Brain microvascular endothelial cell (primary cell): ENCODE measurements at regions not wholly inside any gene's neighbourhood (a gene's known extent, or its start where the extent isn't known, plus 50 kb on each side); places are given as distances from the start of the nearest gene placed in this dataset.
"Not testable (repeated sequence)": the region's sequence is repeated elsewhere in the genome, so short reads cannot be mapped to it uniquely, and the experiment has no call there.

Experiments used
- DNase-seq: peaks from one replicate; pipeline ENCODE4 v3.0.0-alpha.2; 2020
- H3K27ac ChIP-seq: fragments of 250-450 bp; sonication (Bioruptor Pico); 2 replicates; pipeline ENCODE4 v1.5.1; 2020; ENCODE audit warnings: mild to moderate bottlenecking, moderate library complexity
- H3K27me3 ChIP-seq: fragments of 250-450 bp; sonication (Bioruptor Pico); replicated peaks from 2 replicates; pipeline ENCODE4 v1.5.1; 2020; ENCODE audit warnings: mild to moderate bottlenecking
- H3K36me3 ChIP-seq: fragments of 250-450 bp; sonication (Bioruptor Pico); replicated peaks from 2 replicates; pipeline ENCODE4 v1.5.1; 2020; ENCODE audit warnings: mild to moderate bottlenecking
- H3K4me3 ChIP-seq: 2 replicates; pipeline ENCODE4 v1.5.1; 2011; ENCODE audit warnings: low read depth, mild to moderate bottlenecking, control low read depth, low read length, moderate library complexity
- CTCF ChIP-seq: IDR thresholded peaks from 2 replicates; pipeline ENCODE4 v1.5.1; 2011; ENCODE audit warnings: low read depth, mild to moderate bottlenecking, moderate library complexity, low read length, control low read depth, inconsistent platforms; ENCODE audit errors: missing control alignments
- in situ Hi-C: cut with HindIII; loops from 2 replicates; pipeline ENCODE4 v1.10.0; 2017; ENCODE audit warnings: low sequenced_read_pairs, low pct_ligation_motif_present

- Histone ChIP-seq H3K36me3 (no peaks in the 10 kb centered on the region), H3K27me3 (no peaks in the 10 kb centered on the region), H3K27ac (no peak overlapping the region), H3K4me3 (no peak overlapping the region)
- no peak for DNase-seq
- TF ChIP-seq CTCF: no peak
- in situ Hi-C loops: no loop called here
Measured at GRCh38 chr2:53610260-53610659, 157.3 kb upstream of the CHAC2 start.

GRCh38 chr2:53609551-53609950 is 158.1 kb upstream of the CHAC2 start:
- H3K27me3 ChIP-seq: no peaks in the 10 kb centered on the region
- no peak overlapping the region for H3K27ac ChIP-seq
- TF ChIP-seq CTCF: no peak
- no peaks in the 10 kb centered on the region for H3K36me3 ChIP-seq
- no peak for DNase-seq
- in situ Hi-C loops: no loop called here
- no peak overlapping the region for H3K4me3 ChIP-seq

- H3K4me3 ChIP-seq: no peak overlapping the region
- H3K27ac ChIP-seq: no peak overlapping the region
- in situ Hi-C loops: no loop called here
- no peak for TF ChIP-seq CTCF
- H3K36me3 ChIP-seq: no peaks in the 10 kb centered on the region
- no peak for DNase-seq
- no peaks in the 10 kb centered on the region for H3K27me3 ChIP-seq
Measured at GRCh38 chr2:53608293-53608692, 159.3 kb upstream of the CHAC2 start.

- Histone ChIP-seq H3K27me3 (no peaks in the 10 kb centered on the region), H3K4me3 (no peak overlapping the region), H3K36me3 (no peaks in the 10 kb centered on the region), H3K27ac (no peak overlapping the region)
- no peak for TF ChIP-seq CTCF
- DNase-seq: peak; percentile 29
- in situ Hi-C loops: no loop called here
Measured at GRCh38 chr2:53600815-53601214, 166.8 kb upstream of the CHAC2 start.

GRCh38 chr2:53586733-53587612 is 180.6 kb upstream of the CHAC2 start:
- H3K27ac ChIP-seq, H3K4me3 ChIP-seq, H3K36me3 ChIP-seq, DNase-seq, in situ Hi-C loops, H3K27me3 ChIP-seq: not testable (repeated sequence)

- Histone ChIP-seq H3K27me3 (no peaks in the 10 kb centered on the region), H3K4me3 (no peak overlapping the region), H3K36me3 (no peaks in the 10 kb centered on the region), H3K27ac (no peak overlapping the region)
- DNase-seq: no peak
- no peak for TF ChIP-seq CTCF
- in situ Hi-C loops: no loop called here
Measured at GRCh38 chr2:53584986-53585385, 182.6 kb upstream of the CHAC2 start.
